MM.1S (cell line): ENCODE measurements at regions not wholly inside any gene's neighbourhood (a gene's known extent, or its start where the extent isn't known, plus 50 kb on each side); places are given as distances from the start of the nearest gene placed in this dataset.
"Not testable (repeated sequence)": the region's sequence is repeated elsewhere in the genome, so short reads cannot be mapped to it uniquely, and the experiment has no call there.

ENCODE experiments used
- DNase-seq: peaks from one replicate; pipeline ENCODE4 v3.0.0-alpha.2; 2015
- H2AFZ ChIP-seq: fragments of 300-600 bp; sonication (generic); 2 replicates; pipeline ENCODE4 v1.6.0; 2016; ENCODE audit warnings: antibody characterized with exemption, low read length
- H3F3A ChIP-seq: fragments of 300-600 bp; sonication (generic); 2 replicates; pipeline ENCODE4 v1.6.1; 2016; ENCODE audit warnings: mild to moderate bottlenecking, antibody characterized with exemption, low read length, moderate library complexity, mixed read lengths; ENCODE audit not compliant: insufficient read depth
- H3K27ac ChIP-seq: fragments of 300-600 bp; sonication (generic); 2 replicates; pipeline ENCODE4 v1.5.1; 2016; ENCODE audit warnings: mild to moderate bottlenecking, low read length
- H3K27me3 ChIP-seq: fragments of 300-600 bp; sonication (generic); replicated peaks from 2 replicates; pipeline ENCODE4 v1.6.0; 2016; ENCODE audit warnings: low read length; ENCODE audit not compliant: insufficient read depth
- H3K36me3 ChIP-seq: fragments of 300-600 bp; sonication (generic); replicated peaks from 2 replicates; pipeline ENCODE4 v1.6.1; 2016; ENCODE audit warnings: mild to moderate bottlenecking, low read length, mixed read lengths; ENCODE audit not compliant: insufficient read depth
- H3K4me1 ChIP-seq: fragments of 300-600 bp; sonication (generic); 2 replicates; pipeline ENCODE4 v1.6.1; 2016; ENCODE audit warnings: low read length, mixed read lengths
- H3K4me2 ChIP-seq: fragments of 300-600 bp; sonication (generic); 2 replicates; pipeline ENCODE4 v1.6.0; 2016; ENCODE audit warnings: low read depth, low read length
- H3K4me3 ChIP-seq: fragments of 300-600 bp; sonication (generic); 2 replicates; pipeline ENCODE4 v1.5.1; 2016; ENCODE audit warnings: low read length, mixed read lengths
- H3K79me2 ChIP-seq: fragments of 300-600 bp; sonication (generic); 2 replicates; pipeline ENCODE4 v1.6.1; 2016; ENCODE audit warnings: mixed run types, low read length, mixed read lengths
- H3K9ac ChIP-seq: fragments of 300-600 bp; sonication (generic); 2 replicates; pipeline ENCODE4 v1.6.1; 2016; ENCODE audit warnings: low read length, mixed read lengths
- H3K9me2 ChIP-seq: fragments of 300-600 bp; sonication (generic); replicated peaks from 2 replicates; pipeline ENCODE4 v1.6.1; 2016; ENCODE audit warnings: mild to moderate bottlenecking, low read length, mixed read lengths; ENCODE audit not compliant: insufficient read depth
- H3K9me3 ChIP-seq: fragments of 300-600 bp; sonication (generic); replicated peaks from 2 replicates; pipeline ENCODE4 v1.6.1; 2016; ENCODE audit warnings: mild to moderate bottlenecking, low read length, mixed read lengths; ENCODE audit not compliant: insufficient read depth
- H4K20me1 ChIP-seq: fragments of 300-600 bp; sonication (generic); 2 replicates; pipeline ENCODE4 v1.6.1; 2016; ENCODE audit warnings: mild to moderate bottlenecking, low read length, moderate library complexity, mixed read lengths; ENCODE audit not compliant: insufficient read depth
- CTCF ChIP-seq: fragments of 300-600 bp; sonication (generic); IDR thresholded peaks from 2 replicates; pipeline ENCODE4 v1.5.1; 2016; ENCODE audit warnings: antibody characterized with exemption, low read length, mixed read lengths
- EZH2 ChIP-seq: fragments of 300-600 bp; sonication (generic); optimal IDR thresholded peaks from 2 replicates; pipeline ENCODE3; 2017; ENCODE audit warnings: low read depth, mild to moderate bottlenecking, antibody characterized with exemption, low read length, mixed read lengths
- EZH2phosphoT487 ChIP-seq: fragments of 300-600 bp; sonication (generic); IDR thresholded peaks from 2 replicates; pipeline ENCODE4 v1.6.1; 2018; ENCODE audit warnings: antibody characterized with exemption, low read length

GRCh38 chr22:19606332-19607191, 82.4 kb upstream of the CLDN5 start:
- H3K9me2 ChIP-seq: no peaks in the 10 kb centered on the region
- H3K4me2 ChIP-seq: peak overlapping the region; percentile 38; the same call in 1 of the 2 replicates
- TF ChIP-seq CTCF (no peak), EZH2 (no peak)
- no peak overlapping the region for H3K9ac ChIP-seq
- no peaks in the 10 kb centered on the region for H3K36me3 ChIP-seq
- H3K27ac ChIP-seq: no peak overlapping the region
- no peaks in the 10 kb centered on the region for H4K20me1 ChIP-seq
- H3K4me3 ChIP-seq: no peak overlapping the region
- H3K4me1 ChIP-seq: no peaks in the 10 kb centered on the region; the same call in 1 of the 2 replicates
- H3K27me3 ChIP-seq: 0 out of 2 replicates have a peak, but pooled peaks cover 4% of the 10 kb centered on the region
- no peak for DNase-seq
- no peaks in the 10 kb centered on the region for H3K9me3 ChIP-seq
- H2AFZ ChIP-seq: peak overlapping the region; percentile 48; the same call in 1 of the 2 replicates
- H3F3A ChIP-seq: no peaks in the 10 kb centered on the region
- no peaks in the 10 kb centered on the region for H3K79me2 ChIP-seq

- Histone ChIP-seq H3F3A (no peaks in the 10 kb centered on the region), H3K27ac (no peak overlapping the region), H4K20me1 (no peaks in the 10 kb centered on the region), H3K4me2 (peak overlapping the region; percentile 38; the same call in 1 of the 2 replicates), H3K79me2 (no peaks in the 10 kb centered on the region), H3K4me3 (no peak overlapping the region), H3K36me3 (no peaks in the 10 kb centered on the region), H3K9ac (peak overlapping the region; percentile 22; the same call in 1 of the 2 replicates), H3K9me3 (no peaks in the 10 kb centered on the region), H3K4me1 (no peaks in the 10 kb centered on the region; the same call in 1 of the 2 replicates), H2AFZ (peak overlapping the region; percentile 48), H3K9me2 (no peaks in the 10 kb centered on the region), H3K27me3 (0 out of 2 replicates have a peak, but pooled peaks cover 3% of the 10 kb centered on the region)
- TF ChIP-seq EZH2phosphoT487 (no peak), CTCF (no peak), EZH2 (no peak)
- peak; percentile 27 for DNase-seq
These were observed 83.2 kb upstream of the CLDN5 start for GRCh38 chr22:19607192-19608002.

- TF ChIP-seq EZH2: no peak
- no peak for TF ChIP-seq EZH2phosphoT487
- TF ChIP-seq CTCF: no peak
- no peak overlapping the region for H3K4me2 ChIP-seq
- no peak overlapping the region for H2AFZ ChIP-seq
These were observed 83.9 kb upstream of the CLDN5 start for GRCh38 chr22:19608003-19608690.

GRCh38 chr22:19609753-19610152, 85.5 kb upstream of the CLDN5 start:
- not testable (repeated sequence) for H3K27ac ChIP-seq, H3K4me2 ChIP-seq, DNase-seq, H3K9me3 ChIP-seq, H3F3A ChIP-seq, H3K4me3 ChIP-seq, H3K9ac ChIP-seq, H2AFZ ChIP-seq, H3K4me1 ChIP-seq, H4K20me1 ChIP-seq, H3K79me2 ChIP-seq, H3K9me2 ChIP-seq, H3K36me3 ChIP-seq
- H3K27me3 ChIP-seq: peaks cover 12% of the 10 kb centered on the region

More at GRCh38 chr22:19608003-19608690, 83.9 kb upstream of the CLDN5 start:
- H3K79me2 ChIP-seq: no peaks in the 10 kb centered on the region
- no peak for DNase-seq
- no peaks in the 10 kb centered on the region for H3K27me3 ChIP-seq
- no peaks in the 10 kb centered on the region for H3K9me2 ChIP-seq
- H3F3A ChIP-seq: no peaks in the 10 kb centered on the region
- H3K9me3 ChIP-seq: no peaks in the 10 kb centered on the region
- no peaks in the 10 kb centered on the region for H3K36me3 ChIP-seq
- H3K9ac ChIP-seq: no peak overlapping the region
- no peak overlapping the region for H3K4me3 ChIP-seq
- H4K20me1 ChIP-seq: no peaks in the 10 kb centered on the region
- peaks cover under 1% of the 10 kb centered on the region; the same call in 1 of the 2 replicates for H3K4me1 ChIP-seq
- no peak overlapping the region for H3K27ac ChIP-seq
